GM18505 (cell line): ENCODE measurements at regions not wholly inside any gene's neighbourhood (a gene's known extent, or its start where the extent isn't known, plus 50 kb on each side); places are given as distances from the start of the nearest gene placed in this dataset.

Experiments used
- ATAC-seq: cut with Tn5 transposase; IDR thresholded peaks from one replicate; pipeline ENCODE4 v1.9.1; 2021; ENCODE audit not compliant: unreplicated experiment
- POLR2A ChIP-seq: IDR thresholded peaks from 4 replicates; pipeline ENCODE4 v1.6.1; 2011; ENCODE audit warnings: borderline replicate concordance; ENCODE audit not compliant: insufficient read depth, insufficient read length; ENCODE audit errors: extremely low read depth

- ATAC-seq, result no peak
- no peak for TF ChIP-seq POLR2A
Measured at GRCh38 chr2:2717406-2717805, 386.3 kb upstream of the MYT1L start.

GRCh38 chr2:2716771-2717170 lies 385.7 kb upstream of the MYT1L start:
- no peak for TF ChIP-seq POLR2A
- ATAC-seq, result no peak

DNA sequence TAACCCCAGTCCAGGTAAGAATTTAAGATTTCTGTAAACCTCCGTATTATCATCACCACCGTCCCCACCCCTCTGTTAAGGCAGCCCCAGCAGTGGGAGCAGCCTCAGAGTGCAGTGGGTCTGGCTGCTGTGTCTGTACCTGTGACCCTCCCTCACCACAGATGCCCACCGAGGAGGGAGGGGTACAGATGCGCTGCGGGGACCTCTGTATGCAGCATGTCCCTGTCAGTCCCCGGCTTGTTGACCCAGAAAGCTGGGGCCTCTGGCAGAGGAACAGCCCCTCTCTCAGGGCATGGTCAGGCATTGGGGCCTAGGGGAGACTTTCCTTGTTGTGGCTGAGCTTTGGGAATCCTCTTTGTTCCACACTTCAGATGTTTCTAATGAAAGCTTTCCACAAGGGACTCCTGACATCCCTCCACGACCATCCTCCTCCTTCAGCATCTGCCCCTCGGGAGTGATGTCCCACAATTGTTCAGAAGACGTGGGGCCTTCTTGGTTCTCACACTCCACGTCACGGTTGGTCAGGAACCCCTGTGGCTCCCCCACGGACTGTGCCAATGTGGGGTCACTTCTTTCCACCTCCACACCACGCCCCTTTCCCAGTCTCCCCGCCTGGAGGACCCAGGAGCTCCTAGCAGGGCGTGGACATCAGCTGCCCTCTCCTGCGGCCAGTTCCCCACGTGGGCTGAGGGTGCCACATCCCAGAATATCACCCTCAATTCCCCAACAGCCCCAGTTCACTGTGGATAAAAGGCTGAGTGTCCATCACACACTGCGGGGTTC lies 384.2 kb upstream of the MYT1L start:
- no peak for TF ChIP-seq POLR2A
- ATAC-seq, result no peak

DNA sequence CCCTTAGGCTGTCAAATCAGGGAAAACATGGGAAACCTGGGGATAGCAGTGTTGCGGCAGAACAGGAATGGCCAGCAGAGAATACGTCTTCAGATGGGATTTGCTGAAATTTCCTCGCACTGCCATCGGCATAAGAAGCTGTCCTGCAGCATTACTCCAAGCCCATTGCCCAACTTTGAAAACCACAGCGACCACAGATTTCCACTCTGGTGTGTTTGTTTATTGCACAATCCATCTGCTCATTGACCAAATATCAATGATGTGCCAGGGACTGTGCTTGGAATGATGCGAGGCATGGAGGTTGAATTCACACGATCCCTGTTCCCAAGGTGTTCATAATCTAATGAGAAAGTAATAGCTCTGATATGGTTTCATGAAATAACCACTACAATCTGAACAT lies 383.3 kb upstream of the MYT1L start:
- no peak for ATAC-seq
- no peak for TF ChIP-seq POLR2A

DNA sequence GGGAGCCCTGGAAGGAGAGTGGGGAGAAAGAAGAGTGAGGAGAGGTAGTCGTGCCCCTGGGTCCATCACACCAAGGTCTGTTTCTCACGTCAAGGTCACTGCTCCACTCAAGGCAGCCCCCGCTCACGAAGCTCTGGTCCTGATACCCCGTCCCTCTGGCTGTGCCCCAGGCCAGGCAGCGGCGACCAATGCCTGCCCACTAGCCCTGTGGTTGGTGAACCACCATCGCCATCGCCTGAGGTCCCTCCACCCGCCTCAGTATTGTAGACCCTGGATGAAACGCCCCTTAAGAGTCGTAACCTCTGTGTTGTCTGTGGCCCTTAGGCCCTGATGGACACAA lies 378.3 kb upstream of the MYT1L start:
- ATAC-seq, result no peak

GRCh38 chr2:2708575-2709430 lies 377.7 kb upstream of the MYT1L start:
- no peak for TF ChIP-seq POLR2A
- no peak for ATAC-seq

More for the DNA sequence above, 378.3 kb upstream of the MYT1L start:
- no peak for TF ChIP-seq POLR2A

GRCh38 chr2:2707206-2707991 lies 376.3 kb upstream of the MYT1L start:
- ATAC-seq, result no peak

GRCh38 chr2:2706306-2706705 lies 375.2 kb upstream of the MYT1L start:
- no peak for TF ChIP-seq POLR2A
- no peak for ATAC-seq

More at GRCh38 chr2:2707206-2707991, 376.3 kb upstream of the MYT1L start:
- no peak for TF ChIP-seq POLR2A

- no peak for TF ChIP-seq POLR2A
- ATAC-seq, result no peak
Measured at GRCh38 chr2:2705871-2706270, 374.8 kb upstream of the MYT1L start.

- no peak for ATAC-seq
- TF ChIP-seq POLR2A, result no peak
Measured at GRCh38 chr2:2704428-2705090, 373.5 kb upstream of the MYT1L start.

GRCh38 chr2:2703762-2704427 lies 372.8 kb upstream of the MYT1L start:
- no peak for ATAC-seq
- TF ChIP-seq POLR2A, result no peak

GRCh38 chr2:2703172-2703571 lies 372.1 kb upstream of the MYT1L start:
- TF ChIP-seq POLR2A, result no peak
- ATAC-seq, result no peak
